Liver (tissue), 8 donors: ENCODE measurements at regions not wholly inside any gene's neighbourhood (a gene's known extent, or its start where the extent isn't known, plus 50 kb on each side); places are given as distances from the start of the nearest gene placed in this dataset.
A peak's percentile ranks its signal among the peaks of the same experiment; 100 is the strongest.

Source experiments
- DNase-seq: peaks from one replicate; pipeline ENCODE4 v3.0.0-alpha.2; 2017; ENCODE audit warnings: low spot score
- H3K27ac ChIP-seq, 2 donors: one replicate each; pipeline ENCODE4 v1.7.0; 2013; ENCODE audit warnings: inconsistent platforms in 2 of 2, low read length in 2 of 2, control low read depth in 1 of 2, low read depth in 1 of 2, mild to moderate bottlenecking in 1 of 2
- H3K27me3 ChIP-seq, 4 donors: one replicate each; pipeline versions ENCODE4 v1.6.1 to v1.7.0; 2013; ENCODE audit warnings: low read length in 3 of 4, inconsistent platforms in 1 of 4, mild to moderate bottlenecking in 1 of 4, moderate library complexity in 1 of 4; ENCODE audit not compliant: control insufficient read depth in 4 of 4, insufficient read depth in 4 of 4
- H3K36me3 ChIP-seq, 4 donors: one replicate each; pipeline versions ENCODE4 v1.6.1 to v1.7.0; 2013; ENCODE audit warnings: low read length in 3 of 4, mild to moderate bottlenecking in 3 of 4, low read depth in 1 of 4, moderate library complexity in 1 of 4; ENCODE audit not compliant: control insufficient read depth in 4 of 4, insufficient read depth in 3 of 4
- H3K4me1 ChIP-seq, 4 donors: one replicate each; pipeline versions ENCODE4 v1.6.1 to v1.7.0; 2013; ENCODE audit warnings: low read length in 3 of 4, mild to moderate bottlenecking in 3 of 4, moderate library complexity in 1 of 4; ENCODE audit not compliant: control insufficient read depth in 4 of 4, insufficient read depth in 4 of 4
- H3K4me3 ChIP-seq, 3 donors: one replicate each; pipeline versions ENCODE4 v1.6.1 to v1.7.0; 2013; ENCODE audit warnings: low read length in 3 of 3, control low read depth in 1 of 3, low read depth in 1 of 3, mild to moderate bottlenecking in 1 of 3
- H3K9ac ChIP-seq, 2 donors: one replicate each; pipeline ENCODE4 v1.7.0; 2013; ENCODE audit warnings: low read length in 2 of 2, mild to moderate bottlenecking in 2 of 2, moderate library complexity in 2 of 2, control low read depth in 1 of 2, low read depth in 1 of 2
- H3K9me3 ChIP-seq, 4 donors: one replicate each; pipeline versions ENCODE4 v1.6.1 to v1.7.0; 2013; ENCODE audit warnings: low read length in 3 of 4; ENCODE audit not compliant: control insufficient read depth in 4 of 4
- EGR1 ChIP-seq, 2 donors: IDR thresholded peaks; 2 replicates each; pipeline ENCODE4 v1.6.1; 2016 to 2018; ENCODE audit warnings: antibody characterized with exemption in 2 of 2, low read depth in 2 of 2
- FOXA1 ChIP-seq: IDR thresholded peaks from 2 replicates; pipeline ENCODE4 v1.6.1; 2016; ENCODE audit warnings: antibody characterized with exemption
- FOXA2 ChIP-seq: IDR thresholded peaks from 2 replicates; pipeline ENCODE4 v1.6.1; 2016; ENCODE audit warnings: antibody characterized with exemption
- GABPA ChIP-seq, 2 donors: IDR thresholded peaks in 1 of 2; conservative IDR thresholded peaks in 1 of 2; 2 replicates each; pipeline ENCODE4 v1.6.1; 2016; ENCODE audit warnings: antibody characterized with exemption in 2 of 2, mild to moderate bottlenecking in 1 of 2, moderate library complexity in 1 of 2
- HNF4A ChIP-seq, 2 donors: conservative IDR thresholded peaks; 2 replicates each; pipeline ENCODE4 v1.6.1; 2016; ENCODE audit warnings: antibody characterized with exemption in 2 of 2, mild to moderate bottlenecking in 2 of 2
- HNF4G ChIP-seq: IDR thresholded peaks from 2 replicates; pipeline ENCODE4 v1.6.1; 2016; ENCODE audit warnings: antibody characterized with exemption
- JUND ChIP-seq, 2 donors: IDR thresholded peaks; 2 replicates each; pipeline ENCODE4 v1.6.1; 2016; ENCODE audit warnings: antibody characterized with exemption in 2 of 2
- MAX ChIP-seq: IDR thresholded peaks from 2 replicates; pipeline ENCODE4 v1.6.1; 2016; ENCODE audit warnings: antibody characterized with exemption
- NR2F2 ChIP-seq: IDR thresholded peaks from 2 replicates; pipeline ENCODE4 v1.6.1; 2016; ENCODE audit warnings: antibody characterized with exemption
- RAD21 ChIP-seq, 2 donors: IDR thresholded peaks; 2 replicates each; pipeline ENCODE4 v1.6.1; 2016; ENCODE audit warnings: antibody characterized with exemption in 2 of 2, mild to moderate bottlenecking in 2 of 2
- RXRA ChIP-seq, 2 donors: IDR thresholded peaks; 2 replicates each; pipeline ENCODE4 v1.6.1; 2017 to 2018; ENCODE audit warnings: antibody characterized with exemption in 2 of 2, mild to moderate bottlenecking in 1 of 2
- TAF1 ChIP-seq: conservative IDR thresholded peaks from 2 replicates; pipeline ENCODE4 v1.6.1; 2016; ENCODE audit warnings: antibody characterized with exemption, mild to moderate bottlenecking
- WGBS: extraction: QIAGEN DNeasy Blood & Tissue Kit; methylation state at CpG from one replicate; pipeline ENCODE4 v1.1.7; 2013; 5-methylcytosine and 5-hydroxymethylcytosine counted together
- TF ChIP-seq, protein P1 (sequence below): fragments of 150-350 bp; IDR thresholded peaks from 2 replicates; pipeline ENCODE4 v1.5.1; 2017; ENCODE audit warnings: improper control_type of control experiment, low read depth, low read length; ENCODE audit not compliant: missing input control
- TF ChIP-seq, protein P2 (sequence below): IDR thresholded peaks from 2 replicates; pipeline ENCODE4 v1.6.1; 2016; ENCODE audit warnings: antibody characterized with exemption, mild to moderate bottlenecking
- donor health status: healthy.
- donor health status: healthy.
- donor health status: healthy.
- donor health status: healthy.
- donor health status: healthy.

GRCh38 chr11:128290106-128290840, 297.1 kb downstream of the ETS1 start:
- Histone ChIP-seq H3K9ac (peak overlapping the region in 1 of 2 donors; percentile 16), H3K9me3 (no peaks in the 10 kb centered on the region), H3K36me3 (no peaks in the 10 kb centered on the region), H3K27me3 (no peaks in the 10 kb centered on the region), H3K4me3 (no peak overlapping the region), H3K27ac (peak overlapping the region; percentile 42 to 59), H3K4me1 (peaks cover 0 to 7% (median 3%) of the 10 kb centered on the region in 4 donors)
- no peak for TF ChIP-seq JUND (IDR thresholded peaks at IDR 0.05)
- TF ChIP-seq, protein P1, sequence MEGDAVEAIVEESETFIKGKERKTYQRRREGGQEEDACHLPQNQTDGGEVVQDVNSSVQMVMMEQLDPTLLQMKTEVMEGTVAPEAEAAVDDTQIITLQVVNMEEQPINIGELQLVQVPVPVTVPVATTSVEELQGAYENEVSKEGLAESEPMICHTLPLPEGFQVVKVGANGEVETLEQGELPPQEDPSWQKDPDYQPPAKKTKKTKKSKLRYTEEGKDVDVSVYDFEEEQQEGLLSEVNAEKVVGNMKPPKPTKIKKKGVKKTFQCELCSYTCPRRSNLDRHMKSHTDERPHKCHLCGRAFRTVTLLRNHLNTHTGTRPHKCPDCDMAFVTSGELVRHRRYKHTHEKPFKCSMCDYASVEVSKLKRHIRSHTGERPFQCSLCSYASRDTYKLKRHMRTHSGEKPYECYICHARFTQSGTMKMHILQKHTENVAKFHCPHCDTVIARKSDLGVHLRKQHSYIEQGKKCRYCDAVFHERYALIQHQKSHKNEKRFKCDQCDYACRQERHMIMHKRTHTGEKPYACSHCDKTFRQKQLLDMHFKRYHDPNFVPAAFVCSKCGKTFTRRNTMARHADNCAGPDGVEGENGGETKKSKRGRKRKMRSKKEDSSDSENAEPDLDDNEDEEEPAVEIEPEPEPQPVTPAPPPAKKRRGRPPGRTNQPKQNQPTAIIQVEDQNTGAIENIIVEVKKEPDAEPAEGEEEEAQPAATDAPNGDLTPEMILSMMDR: peak; percentile 94
- TF ChIP-seq RAD21 (IDR thresholded peaks at IDR 0.05): peak; percentile 99
- TF ChIP-seq EGR1 (IDR thresholded peaks at IDR 0.05; ENCODE audit: low read depth in 2 of 2): no peak
- TF ChIP-seq FOXA2: no peak
- peak; percentile 62 for TF ChIP-seq NR2F2
- TF ChIP-seq RXRA (IDR thresholded peaks at IDR 0.05): peak; percentile 33 to 40
- 23% methylated on average over 16 of the region's 16 CpGs for WGBS
- no peak for DNase-seq

- Histone ChIP-seq H3K4me1 (peaks cover 0 to 7% (median 3%) of the 10 kb centered on the region in 4 donors), H3K4me3 (no peak overlapping the region), H3K36me3 (no peaks in the 10 kb centered on the region), H3K27ac (no peak overlapping the region), H3K9me3 (no peaks in the 10 kb centered on the region), H3K27me3 (no peaks in the 10 kb centered on the region), H3K9ac (no peak overlapping the region)
- DNase-seq: no peak
- no peak for TF ChIP-seq MAX
- no peak for TF ChIP-seq RAD21 (IDR thresholded peaks at IDR 0.05)
- no peak for TF ChIP-seq FOXA1
- TF ChIP-seq HNF4A (conservative IDR thresholded peaks at IDR 0.05): no peak
- no peak for TF ChIP-seq JUND (IDR thresholded peaks at IDR 0.05)
- WGBS: 70% methylated on average over 7 of the region's 7 CpGs
Measured at GRCh38 chr11:128289048-128289447, 298.3 kb downstream of the ETS1 start.

GRCh38 chr11:128288368-128288767, 299.0 kb downstream of the ETS1 start:
- no peak for TF ChIP-seq TAF1
- no peak for TF ChIP-seq GABPA (IDR thresholded peaks at IDR 0.05 in 1 of 2, conservative IDR thresholded peaks at IDR 0.05 in 1 of 2)
- TF ChIP-seq, protein P1: no peak
- no peak for TF ChIP-seq RAD21 (IDR thresholded peaks at IDR 0.05)
- TF ChIP-seq HNF4G: no peak
- TF ChIP-seq, protein P2, sequence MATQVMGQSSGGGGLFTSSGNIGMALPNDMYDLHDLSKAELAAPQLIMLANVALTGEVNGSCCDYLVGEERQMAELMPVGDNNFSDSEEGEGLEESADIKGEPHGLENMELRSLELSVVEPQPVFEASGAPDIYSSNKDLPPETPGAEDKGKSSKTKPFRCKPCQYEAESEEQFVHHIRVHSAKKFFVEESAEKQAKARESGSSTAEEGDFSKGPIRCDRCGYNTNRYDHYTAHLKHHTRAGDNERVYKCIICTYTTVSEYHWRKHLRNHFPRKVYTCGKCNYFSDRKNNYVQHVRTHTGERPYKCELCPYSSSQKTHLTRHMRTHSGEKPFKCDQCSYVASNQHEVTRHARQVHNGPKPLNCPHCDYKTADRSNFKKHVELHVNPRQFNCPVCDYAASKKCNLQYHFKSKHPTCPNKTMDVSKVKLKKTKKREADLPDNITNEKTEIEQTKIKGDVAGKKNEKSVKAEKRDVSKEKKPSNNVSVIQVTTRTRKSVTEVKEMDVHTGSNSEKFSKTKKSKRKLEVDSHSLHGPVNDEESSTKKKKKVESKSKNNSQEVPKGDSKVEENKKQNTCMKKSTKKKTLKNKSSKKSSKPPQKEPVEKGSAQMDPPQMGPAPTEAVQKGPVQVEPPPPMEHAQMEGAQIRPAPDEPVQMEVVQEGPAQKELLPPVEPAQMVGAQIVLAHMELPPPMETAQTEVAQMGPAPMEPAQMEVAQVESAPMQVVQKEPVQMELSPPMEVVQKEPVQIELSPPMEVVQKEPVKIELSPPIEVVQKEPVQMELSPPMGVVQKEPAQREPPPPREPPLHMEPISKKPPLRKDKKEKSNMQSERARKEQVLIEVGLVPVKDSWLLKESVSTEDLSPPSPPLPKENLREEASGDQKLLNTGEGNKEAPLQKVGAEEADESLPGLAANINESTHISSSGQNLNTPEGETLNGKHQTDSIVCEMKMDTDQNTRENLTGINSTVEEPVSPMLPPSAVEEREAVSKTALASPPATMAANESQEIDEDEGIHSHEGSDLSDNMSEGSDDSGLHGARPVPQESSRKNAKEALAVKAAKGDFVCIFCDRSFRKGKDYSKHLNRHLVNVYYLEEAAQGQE: peak; percentile 48
- DNase-seq: no peak
- Histone ChIP-seq H3K4me1 (peaks cover 0 to 7% (median 3%) of the 10 kb centered on the region in 4 donors), H3K36me3 (no peaks in the 10 kb centered on the region), H3K27ac (no peak overlapping the region), H3K9ac (no peak overlapping the region), H3K4me3 (no peak overlapping the region), H3K9me3 (no peaks in the 10 kb centered on the region), H3K27me3 (no peaks in the 10 kb centered on the region)
- 89% methylated on average over 4 of the region's 4 CpGs for WGBS
